ENCODE measurements at regions not wholly inside any gene's neighbourhood (a gene's known extent, or its start where the extent isn't known, plus 50 kb on each side); places are given as distances from the start of the nearest gene placed in this dataset.

GRCh38 chr22:45092644-45093043, 71.1 kb upstream of the NUP50 start:
- Histone ChIP-seq H2AFZ (ENCODE audit: low read depth, low read length) (no peak overlapping the region), H3K36me3 (ENCODE audit: insufficient read depth, low read length) (no peaks in the 10 kb centered on the region), H3K4me2 (ENCODE audit: low read length) (no peak overlapping the region), H3K4me1 (ENCODE audit: insufficient read depth, low read length) (no peaks in the 10 kb centered on the region), H3K79me2 (ENCODE audit: insufficient read depth, low read length) (no peaks in the 10 kb centered on the region), H3K9me3 (ENCODE audit: insufficient read depth, low read depth, low read length) (peaks cover 2% of the 10 kb centered on the region), H3K4me3 (ENCODE audit: insufficient read depth, low read depth, low read length) (no peak overlapping the region), H4K20me1 (ENCODE audit: insufficient read depth, low read length) (no peaks in the 10 kb centered on the region), H3K9ac (ENCODE audit: low read length) (no peak overlapping the region), H3K27ac (ENCODE audit: low read depth, low read length) (no peak overlapping the region), H3K27me3 (ENCODE audit: insufficient read depth, low read length) (peaks cover 8% of the 10 kb centered on the region)
- DNase-seq (ENCODE audit: low read depth) (no peak), FAIRE-seq (no peak)
- Mint-ChIP-seq H3K27me3 (ENCODE audit: low read depth, unreplicated experiment) (peaks cover 21% of the 10 kb centered on the region), H3K4me3 (ENCODE audit: unreplicated experiment) (no peak overlapping the region), H3K4me1 (ENCODE audit: low read depth, unreplicated experiment) (peaks cover 8% of the 10 kb centered on the region), H3K36me3 (ENCODE audit: low read depth, unreplicated experiment) (no peaks in the 10 kb centered on the region), H3K27ac (ENCODE audit: unreplicated experiment) (no peak overlapping the region), H3K9me3 (ENCODE audit: unreplicated experiment) (no peaks in the 10 kb centered on the region)
- TF ChIP-seq EZH2 (IDR thresholded peaks at IDR 0.05; ENCODE audit: insufficient read depth, low read length) = no peak

DNA sequence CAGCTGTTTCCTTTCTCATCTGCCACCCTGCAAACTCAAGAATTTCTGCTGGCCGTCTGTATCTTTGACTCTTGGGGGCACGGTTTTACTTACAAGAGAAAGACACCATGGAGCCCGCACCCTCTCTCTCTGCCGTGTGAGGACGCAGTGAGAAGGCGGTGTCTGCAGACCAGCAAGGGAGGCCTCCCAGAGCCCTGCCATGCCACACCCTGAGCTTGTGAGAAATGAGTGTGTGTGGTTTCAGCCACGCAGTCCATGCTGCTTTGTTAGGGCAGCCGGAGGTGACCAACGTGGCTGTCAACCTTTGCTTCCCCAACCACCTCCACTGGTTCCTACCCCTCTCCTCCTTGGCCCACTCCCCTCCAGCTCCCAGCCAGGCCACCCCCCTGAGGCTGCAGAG, 70.1 kb upstream of the NUP50 start:
- no peak overlapping the region for H3K4me2 ChIP-seq (ENCODE audit: low read length)
- no peak overlapping the region for H3K4me3 Mint-ChIP-seq (ENCODE audit: unreplicated experiment)
- TF ChIP-seq CTCF (IDR thresholded peaks at IDR 0.05; ENCODE audit: insufficient read depth, low read depth, low read length) (no peak), EZH2 (IDR thresholded peaks at IDR 0.05; ENCODE audit: insufficient read depth, low read length) (no peak)
- no peak overlapping the region for H3K4me3 ChIP-seq (ENCODE audit: insufficient read depth, low read depth, low read length)
- peaks cover 24% of the 10 kb centered on the region for H3K27me3 Mint-ChIP-seq (ENCODE audit: low read depth, unreplicated experiment)
- no peaks in the 10 kb centered on the region for H3K36me3 ChIP-seq (ENCODE audit: insufficient read depth, low read length)
- H3K27me3 ChIP-seq (ENCODE audit: insufficient read depth, low read length) = peaks cover 8% of the 10 kb centered on the region
- H3K27ac Mint-ChIP-seq (ENCODE audit: unreplicated experiment) = no peak overlapping the region
- no peak overlapping the region for H3K27ac ChIP-seq (ENCODE audit: low read depth, low read length)
- no peaks in the 10 kb centered on the region for H3K9me3 Mint-ChIP-seq (ENCODE audit: unreplicated experiment)
- no peak overlapping the region for H3K9ac ChIP-seq (ENCODE audit: low read length)
- H3K9me3 ChIP-seq (ENCODE audit: insufficient read depth, low read depth, low read length) = peaks cover 2% of the 10 kb centered on the region
- no peaks in the 10 kb centered on the region for H3K4me1 ChIP-seq (ENCODE audit: insufficient read depth, low read length)
- H2AFZ ChIP-seq (ENCODE audit: low read depth, low read length) = no peak overlapping the region
- H3K36me3 Mint-ChIP-seq (ENCODE audit: low read depth, unreplicated experiment) = no peaks in the 10 kb centered on the region
- FAIRE-seq = no peak
- DNase-seq (ENCODE audit: low read depth) = no peak
- H3K4me1 Mint-ChIP-seq (ENCODE audit: low read depth, unreplicated experiment) = peaks cover 8% of the 10 kb centered on the region
- H3K79me2 ChIP-seq (ENCODE audit: insufficient read depth, low read length) = no peaks in the 10 kb centered on the region
- no peaks in the 10 kb centered on the region for H4K20me1 ChIP-seq (ENCODE audit: insufficient read depth, low read length)

- no peaks in the 10 kb centered on the region for H3K79me2 ChIP-seq (ENCODE audit: insufficient read depth, low read length)
- peak overlapping the region; percentile 32 for H3K4me2 ChIP-seq (ENCODE audit: low read length)
- H3K36me3 Mint-ChIP-seq (ENCODE audit: low read depth, unreplicated experiment) = no peaks in the 10 kb centered on the region
- H3K4me1 ChIP-seq (ENCODE audit: insufficient read depth, low read length) = no peaks in the 10 kb centered on the region
- no peak overlapping the region for H3K4me3 ChIP-seq (ENCODE audit: insufficient read depth, low read depth, low read length)
- H3K9me3 ChIP-seq (ENCODE audit: insufficient read depth, low read depth, low read length) = peaks cover 2% of the 10 kb centered on the region
- no peak overlapping the region for H3K27ac ChIP-seq (ENCODE audit: low read depth, low read length)
- FAIRE-seq = no peak
- peaks cover 8% of the 10 kb centered on the region for H3K4me1 Mint-ChIP-seq (ENCODE audit: low read depth, unreplicated experiment)
- no peaks in the 10 kb centered on the region for H3K36me3 ChIP-seq (ENCODE audit: insufficient read depth, low read length)
- peaks cover 8% of the 10 kb centered on the region for H3K27me3 ChIP-seq (ENCODE audit: insufficient read depth, low read length)
- no peaks in the 10 kb centered on the region for H3K9me3 Mint-ChIP-seq (ENCODE audit: unreplicated experiment)
- H3K4me3 Mint-ChIP-seq (ENCODE audit: unreplicated experiment) = no peak overlapping the region
- H3K9ac ChIP-seq (ENCODE audit: low read length) = no peak overlapping the region
- H4K20me1 ChIP-seq (ENCODE audit: insufficient read depth, low read length) = no peaks in the 10 kb centered on the region
- no peak overlapping the region for H3K27ac Mint-ChIP-seq (ENCODE audit: unreplicated experiment)
- no peak overlapping the region for H2AFZ ChIP-seq (ENCODE audit: low read depth, low read length)
- H3K27me3 Mint-ChIP-seq (ENCODE audit: low read depth, unreplicated experiment) = peaks cover 24% of the 10 kb centered on the region
- no peak for DNase-seq (ENCODE audit: low read depth)
- TF ChIP-seq EZH2 (IDR thresholded peaks at IDR 0.05; ENCODE audit: insufficient read depth, low read length) (no peak), CTCF (IDR thresholded peaks at IDR 0.05; ENCODE audit: insufficient read depth, low read depth, low read length) (no peak)
These were observed 69.5 kb upstream of the NUP50 start for GRCh38 chr22:45094081-45094720.
